SK-N-SH (cell line): ENCODE measurements at regions not wholly inside any gene's neighbourhood (a gene's known extent, or its start where the extent isn't known, plus 50 kb on each side); places are given as distances from the start of the nearest gene placed in this dataset.

Experiments used
- ELF1 ChIP-seq: IDR thresholded peaks from 2 replicates; pipeline ENCODE4 v1.4.0; 2012
- EP300 ChIP-seq, 2 experiments: IDR thresholded peaks; 2 replicates each; pipeline versions ENCODE4 v1.4.0 to v1.6.1; 2012; ENCODE audit warnings: borderline replicate concordance in 1 of 2, low read depth in 1 of 2, low read length in 1 of 2
- FOSL2 ChIP-seq: IDR thresholded peaks from 2 replicates; pipeline ENCODE4 v1.4.0; 2012; ENCODE audit warnings: low read depth, mild to moderate bottlenecking, moderate library complexity, borderline replicate concordance
- GABPA ChIP-seq: IDR thresholded peaks from 2 replicates; pipeline ENCODE4 v1.4.0; 2012; ENCODE audit warnings: low read depth, mild to moderate bottlenecking
- GATA2 ChIP-seq: sonication (generic); formaldehyde crosslinking; IDR thresholded peaks from 2 replicates; pipeline ENCODE4 v1.5.0; 2020; ENCODE audit warnings: mild to moderate bottlenecking, missing genetic modification reagents
- IRF3 ChIP-seq: fragments of 150-350 bp; IDR thresholded peaks from 2 replicates; pipeline ENCODE4 v1.6.1; 2016; ENCODE audit warnings: mild to moderate bottlenecking, low read depth, low read length
- MAX ChIP-seq: IDR thresholded peaks from 2 replicates; pipeline ENCODE4 v1.4.0; 2012; ENCODE audit warnings: low read depth
- MEF2A ChIP-seq: IDR thresholded peaks from 2 replicates; pipeline ENCODE4 v1.4.0; 2012; ENCODE audit warnings: low read depth, borderline replicate concordance
- MXI1 ChIP-seq: IDR thresholded peaks from 2 replicates; pipeline ENCODE4 v1.6.1; 2012; ENCODE audit warnings: mild to moderate bottlenecking, low read depth, low read length, improper control_type of control experiment
- NFIC ChIP-seq: IDR thresholded peaks from 2 replicates; pipeline ENCODE4 v1.4.0; 2012; ENCODE audit warnings: borderline replicate concordance
- NRF1 ChIP-seq: IDR thresholded peaks from 2 replicates; pipeline ENCODE4 v1.6.1; 2012; ENCODE audit warnings: low read depth, mild to moderate bottlenecking, low read length
- PBX3 ChIP-seq: IDR thresholded peaks from 2 replicates; pipeline ENCODE4; 2012
- POLR2AphosphoS5 ChIP-seq: IDR thresholded peaks from 2 replicates; pipeline ENCODE4 v1.6.1; 2012; ENCODE audit warnings: low read depth, low read length
- RAD21 ChIP-seq: IDR thresholded peaks from 2 replicates; pipeline ENCODE4 v1.6.1; 2012; ENCODE audit warnings: mild to moderate bottlenecking, low read length
- RXRA ChIP-seq: IDR thresholded peaks from 2 replicates; pipeline ENCODE4 v1.4.0; 2012; ENCODE audit warnings: low read depth, mild to moderate bottlenecking, borderline replicate concordance
- SIN3A ChIP-seq: IDR thresholded peaks from 2 replicates; pipeline ENCODE4 v1.6.1; 2012; ENCODE audit warnings: low read depth, mild to moderate bottlenecking, low read length, moderate library complexity, borderline replicate concordance
- SMC3 ChIP-seq: IDR thresholded peaks from 2 replicates; pipeline ENCODE4 v1.6.1; 2012; ENCODE audit warnings: low read depth, low read length, improper control_type of control experiment
- TAF1 ChIP-seq: IDR thresholded peaks from 2 replicates; pipeline ENCODE4 v1.6.1; 2012; ENCODE audit warnings: low read depth, mild to moderate bottlenecking, low read length, moderate library complexity, borderline replicate concordance
- TCF12 ChIP-seq: IDR thresholded peaks from 2 replicates; pipeline ENCODE4 v1.4.0; 2012
- TEAD4 ChIP-seq: IDR thresholded peaks from 2 replicates; pipeline ENCODE4 v1.4.0; 2012; ENCODE audit warnings: mild to moderate bottlenecking, borderline replicate concordance; ENCODE audit not compliant: insufficient read depth
- TF ChIP-seq, protein P1 (sequence below): IDR thresholded peaks from 2 replicates; pipeline ENCODE4 v1.4.0; 2012; ENCODE audit warnings: low read depth, borderline replicate concordance
- TF ChIP-seq, protein P2 (sequence below): fragments of 200-600 bp; sonication (generic); IDR thresholded peaks from 2 replicates; pipeline ENCODE4 v1.6.1; 2017; ENCODE audit warnings: antibody characterized with exemption, mild to moderate bottlenecking, moderate library complexity

DNA sequence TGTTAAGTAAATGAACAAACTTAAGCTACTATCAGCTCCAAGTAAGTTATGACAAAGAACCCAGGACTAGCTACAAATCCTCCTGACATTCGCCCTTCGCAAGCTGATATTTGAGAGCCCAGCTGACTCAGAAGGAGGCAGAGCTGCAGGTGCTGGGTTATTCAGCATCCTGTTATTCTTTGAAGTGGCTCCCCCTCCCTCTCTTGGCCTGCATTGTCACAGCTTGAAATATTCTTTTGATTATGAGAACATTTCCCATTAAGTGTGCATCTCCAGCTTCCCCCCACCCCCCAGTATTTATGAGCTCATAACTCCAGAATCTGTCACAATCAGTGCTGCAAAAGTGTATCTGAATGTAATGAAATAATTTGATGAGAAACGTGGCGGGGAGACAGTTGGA, 78.8 kb upstream of the RALY start (continued):
- peak in 1 of 2 experiments; percentile 22; a peak in 1 of 4 replicates for TF ChIP-seq EP300 (IDR thresholded peaks at IDR 0.05; ENCODE audit: borderline replicate concordance in 1 of 2, low read depth in 1 of 2, low read length in 1 of 2)
- TF ChIP-seq ELF1: no peak
- peak; percentile 64 for TF ChIP-seq PBX3
- TF ChIP-seq IRF3: no peak
- no peak for TF ChIP-seq MXI1
- no peak for TF ChIP-seq NRF1
- no peak for TF ChIP-seq MAX
- no peak for TF ChIP-seq TAF1
- peak; percentile 32; the same call in 1 of the 2 replicates for TF ChIP-seq POLR2AphosphoS5
- TF ChIP-seq GATA2: no peak
- TF ChIP-seq, protein P1, sequence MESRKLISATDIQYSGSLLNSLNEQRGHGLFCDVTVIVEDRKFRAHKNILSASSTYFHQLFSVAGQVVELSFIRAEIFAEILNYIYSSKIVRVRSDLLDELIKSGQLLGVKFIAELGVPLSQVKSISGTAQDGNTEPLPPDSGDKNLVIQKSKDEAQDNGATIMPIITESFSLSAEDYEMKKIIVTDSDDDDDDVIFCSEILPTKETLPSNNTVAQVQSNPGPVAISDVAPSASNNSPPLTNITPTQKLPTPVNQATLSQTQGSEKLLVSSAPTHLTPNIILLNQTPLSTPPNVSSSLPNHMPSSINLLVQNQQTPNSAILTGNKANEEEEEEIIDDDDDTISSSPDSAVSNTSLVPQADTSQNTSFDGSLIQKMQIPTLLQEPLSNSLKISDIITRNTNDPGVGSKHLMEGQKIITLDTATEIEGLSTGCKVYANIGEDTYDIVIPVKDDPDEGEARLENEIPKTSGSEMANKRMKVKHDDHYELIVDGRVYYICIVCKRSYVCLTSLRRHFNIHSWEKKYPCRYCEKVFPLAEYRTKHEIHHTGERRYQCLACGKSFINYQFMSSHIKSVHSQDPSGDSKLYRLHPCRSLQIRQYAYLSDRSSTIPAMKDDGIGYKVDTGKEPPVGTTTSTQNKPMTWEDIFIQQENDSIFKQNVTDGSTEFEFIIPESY: no peak
- no peak for TF ChIP-seq SMC3
- TF ChIP-seq NFIC: peak; percentile 26; the same call in 1 of the 2 replicates
- no peak for TF ChIP-seq MEF2A
- no peak for TF ChIP-seq RXRA
- no peak for TF ChIP-seq TEAD4
- TF ChIP-seq RAD21: no peak
- no peak for TF ChIP-seq SIN3A
- 0 out of 2 replicates have a peak, but pooled peaks have one; percentile 8 for TF ChIP-seq GABPA
- peak; percentile 59; the same call in 1 of the 2 replicates for TF ChIP-seq FOSL2
- TF ChIP-seq, protein P2, sequence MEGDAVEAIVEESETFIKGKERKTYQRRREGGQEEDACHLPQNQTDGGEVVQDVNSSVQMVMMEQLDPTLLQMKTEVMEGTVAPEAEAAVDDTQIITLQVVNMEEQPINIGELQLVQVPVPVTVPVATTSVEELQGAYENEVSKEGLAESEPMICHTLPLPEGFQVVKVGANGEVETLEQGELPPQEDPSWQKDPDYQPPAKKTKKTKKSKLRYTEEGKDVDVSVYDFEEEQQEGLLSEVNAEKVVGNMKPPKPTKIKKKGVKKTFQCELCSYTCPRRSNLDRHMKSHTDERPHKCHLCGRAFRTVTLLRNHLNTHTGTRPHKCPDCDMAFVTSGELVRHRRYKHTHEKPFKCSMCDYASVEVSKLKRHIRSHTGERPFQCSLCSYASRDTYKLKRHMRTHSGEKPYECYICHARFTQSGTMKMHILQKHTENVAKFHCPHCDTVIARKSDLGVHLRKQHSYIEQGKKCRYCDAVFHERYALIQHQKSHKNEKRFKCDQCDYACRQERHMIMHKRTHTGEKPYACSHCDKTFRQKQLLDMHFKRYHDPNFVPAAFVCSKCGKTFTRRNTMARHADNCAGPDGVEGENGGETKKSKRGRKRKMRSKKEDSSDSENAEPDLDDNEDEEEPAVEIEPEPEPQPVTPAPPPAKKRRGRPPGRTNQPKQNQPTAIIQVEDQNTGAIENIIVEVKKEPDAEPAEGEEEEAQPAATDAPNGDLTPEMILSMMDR: no peak; the same call in 1 of the 2 replicates
- TF ChIP-seq TCF12: peak; percentile 79
